Activated CD4-positive, alpha-beta T cell treated with anti-CD3 and anti-CD28 coated beads, Interleukin-2, amount 50 U/mL, for 4 hours (primary cell): ENCODE measurements at regions not wholly inside any gene's neighbourhood (a gene's known extent, or its start where the extent isn't known, plus 50 kb on each side); places are given as distances from the start of the nearest gene placed in this dataset.

ENCODE experiments used
- DNase-seq, 2 experiments: peaks; one replicate each; pipeline ENCODE4 v3.0.0-alpha.2; 2020

GRCh38 chrX:109312757-109313156 lies 169.1 kb downstream of the GUCY2F start:
- DNase-seq = no peak

DNA sequence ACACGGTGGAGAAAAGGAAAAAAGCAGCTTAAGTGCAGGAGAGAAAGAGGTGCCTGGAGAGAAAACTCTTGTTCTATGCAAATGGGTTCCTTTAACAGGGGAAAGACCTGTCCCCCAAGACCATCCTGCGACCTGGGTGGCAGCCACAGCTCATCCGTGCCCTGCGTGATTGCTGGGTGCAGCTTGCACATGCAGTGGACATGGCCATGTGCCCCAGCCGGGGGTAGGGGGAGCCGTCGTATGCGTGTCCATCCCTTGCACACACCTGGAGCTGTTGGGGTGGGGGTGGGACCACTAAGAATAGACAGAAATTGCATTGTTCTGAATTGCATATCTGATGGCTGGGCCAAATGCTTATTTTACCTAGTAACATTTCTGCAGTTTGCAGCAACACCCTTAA lies 171.9 kb downstream of the GUCY2F start:
- DNase-seq = no peak

GRCh38 chrX:109301177-109301576 lies 180.7 kb downstream of the GUCY2F start:
- DNase-seq = no peak

DNA sequence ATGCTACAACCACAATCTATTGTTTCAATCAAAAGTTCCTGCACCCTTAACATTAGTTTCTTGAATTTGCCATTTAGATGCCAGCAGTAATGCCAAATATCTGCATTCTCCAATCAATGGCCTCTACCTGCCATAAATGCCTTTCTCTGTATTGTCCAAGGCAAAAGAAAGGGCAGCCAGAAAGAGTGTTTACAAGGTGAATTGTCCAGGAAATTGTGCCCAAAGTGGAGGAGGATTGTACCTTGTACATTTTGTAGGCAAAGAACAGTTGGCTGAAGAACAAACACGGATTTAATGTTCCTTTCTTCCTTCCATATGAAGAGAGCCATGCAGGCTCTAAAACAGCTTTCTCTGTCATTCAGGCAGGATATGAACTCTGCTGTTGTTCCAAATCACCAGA lies 181.5 kb downstream of the GUCY2F start:
- no peak for DNase-seq

DNA sequence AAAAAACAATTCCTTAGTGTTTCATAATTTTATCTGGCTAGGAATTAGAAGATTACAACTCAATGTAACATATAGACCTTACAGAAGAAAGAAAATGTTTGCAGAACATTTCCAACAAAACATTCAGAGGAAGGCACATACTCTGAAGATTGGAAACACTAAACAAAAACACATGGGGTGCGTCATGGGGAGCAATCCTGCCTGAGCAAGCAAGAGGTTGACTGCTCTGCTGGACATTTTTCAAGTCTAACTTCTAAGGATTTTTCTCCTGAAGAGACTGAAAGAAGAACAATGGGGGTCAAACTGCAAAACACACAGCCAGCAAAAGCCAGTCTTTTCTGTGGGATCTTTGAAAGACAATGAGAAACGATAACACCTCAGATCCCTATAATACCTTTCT lies 182.8 kb downstream of the GUCY2F start:
- no peak for DNase-seq

DNA sequence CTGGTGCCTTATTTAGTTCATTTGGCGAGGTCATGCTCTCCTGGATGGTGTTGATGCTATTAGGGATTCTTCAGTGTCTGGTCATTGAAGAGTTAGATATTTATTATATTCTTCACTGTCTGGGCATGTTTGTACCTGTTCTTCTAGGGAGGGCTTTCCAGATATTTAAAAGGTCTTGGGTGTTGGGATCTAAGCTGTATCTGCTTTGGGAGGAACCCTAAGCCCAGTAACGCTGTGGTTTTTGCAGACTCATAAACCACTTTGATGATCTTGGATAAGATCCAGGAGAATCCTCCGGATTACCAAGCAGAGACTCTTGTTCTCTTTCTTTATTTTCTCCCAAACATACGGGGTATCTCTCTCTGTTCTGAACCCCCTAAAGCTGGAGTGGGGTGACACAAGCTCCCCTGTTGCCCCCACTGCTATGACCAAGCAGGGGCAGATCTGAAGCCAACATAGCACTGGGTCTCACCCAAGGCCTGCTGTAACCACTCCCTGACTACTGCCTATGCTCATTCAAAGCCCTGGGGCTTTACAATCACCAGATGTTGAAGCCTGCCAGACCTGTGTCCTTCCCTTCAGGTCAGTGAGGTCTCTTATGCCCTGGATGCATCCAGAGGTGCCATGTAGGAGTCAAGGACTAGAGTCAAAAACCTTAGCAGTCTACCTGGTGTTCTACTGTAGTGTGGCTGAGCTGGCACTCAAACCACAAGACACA lies 187.6 kb downstream of the GUCY2F start:
- DNase-seq = no peak

DNA sequence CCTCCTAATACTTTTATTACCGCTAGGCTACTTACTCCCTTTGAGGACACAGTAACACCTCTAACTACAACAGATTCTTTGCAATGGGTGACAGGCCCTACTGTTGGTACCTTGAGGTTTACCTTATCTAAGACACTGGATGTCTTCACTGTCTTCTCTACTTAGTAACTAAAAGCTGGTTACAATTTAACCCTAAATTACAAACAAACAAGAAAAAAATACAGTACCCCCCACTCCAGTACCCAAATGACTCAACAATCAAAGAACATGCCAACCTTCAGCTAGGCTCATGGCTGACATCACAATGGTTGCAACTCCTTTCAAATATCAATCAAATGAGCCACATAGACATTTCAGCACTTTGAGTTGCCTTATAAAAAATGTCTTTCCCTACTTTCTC lies 198.0 kb downstream of the GUCY2F start:
- no peak for DNase-seq

DNA sequence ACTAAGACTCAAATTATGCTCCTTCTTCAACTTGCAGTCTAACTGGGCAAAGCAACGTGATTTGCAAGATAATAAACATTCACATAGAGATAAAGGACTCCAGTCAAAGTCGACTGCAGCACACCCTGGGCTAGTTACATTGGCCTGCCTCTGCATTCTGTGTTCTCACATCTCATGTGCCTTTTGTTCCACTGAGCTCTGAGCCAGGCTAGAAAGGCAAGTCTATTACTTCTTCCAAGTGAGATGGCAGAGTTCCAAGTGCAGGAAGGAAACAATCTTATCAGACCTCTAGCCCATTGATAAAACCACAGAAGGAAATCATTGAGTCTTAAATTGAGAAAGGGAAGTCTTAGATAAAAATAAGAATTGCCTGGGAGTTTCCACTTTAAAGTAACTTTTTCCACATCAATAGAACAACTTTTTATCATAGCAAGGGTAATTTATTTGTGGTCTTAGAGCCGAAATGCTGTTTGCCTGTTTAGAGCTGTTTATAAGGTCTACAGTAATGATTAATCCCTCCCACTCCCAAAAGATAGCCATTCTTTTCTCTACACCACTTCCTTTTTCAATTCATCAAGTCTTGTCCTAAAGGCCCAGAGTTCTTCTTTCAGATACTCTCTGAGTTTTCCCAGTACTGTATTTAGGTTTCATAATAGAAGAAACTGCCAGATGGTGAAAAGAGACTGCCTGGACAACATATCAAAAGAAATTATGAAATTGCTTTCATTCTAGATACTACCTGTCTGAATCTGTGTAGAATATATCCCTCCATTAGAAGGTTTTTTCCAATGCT lies 200.2 kb downstream of the GUCY2F start:
- DNase-seq = no peak

GRCh38 chrX:109274806-109275205 lies 207.1 kb downstream of the GUCY2F start:
- no peak for DNase-seq

GRCh38 chrX:109270580-109271484 lies 211.1 kb downstream of the GUCY2F start:
- DNase-seq = no peak

- no peak for DNase-seq
Measured at GRCh38 chrX:109268340-109268739, 213.5 kb downstream of the GUCY2F start.

DNA sequence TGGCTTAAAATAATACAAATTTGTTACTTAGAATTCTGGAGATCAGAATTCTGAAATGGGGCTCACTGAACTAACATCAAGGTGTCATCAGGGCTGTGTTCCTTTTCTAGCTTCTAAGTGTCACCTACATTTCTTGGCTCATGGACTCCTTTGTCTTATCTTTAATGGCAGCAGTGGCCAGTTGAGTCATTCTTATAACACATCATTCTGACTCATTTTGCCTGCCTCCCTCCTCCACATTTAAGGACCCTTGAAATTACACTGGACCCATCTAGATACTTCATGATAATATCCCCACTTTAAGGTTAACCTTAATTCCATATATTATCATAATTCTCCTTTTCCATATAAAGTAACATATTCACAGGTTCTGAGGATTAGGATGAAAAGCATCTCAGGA lies 215.9 kb downstream of the GUCY2F start:
- no peak for DNase-seq

DNA sequence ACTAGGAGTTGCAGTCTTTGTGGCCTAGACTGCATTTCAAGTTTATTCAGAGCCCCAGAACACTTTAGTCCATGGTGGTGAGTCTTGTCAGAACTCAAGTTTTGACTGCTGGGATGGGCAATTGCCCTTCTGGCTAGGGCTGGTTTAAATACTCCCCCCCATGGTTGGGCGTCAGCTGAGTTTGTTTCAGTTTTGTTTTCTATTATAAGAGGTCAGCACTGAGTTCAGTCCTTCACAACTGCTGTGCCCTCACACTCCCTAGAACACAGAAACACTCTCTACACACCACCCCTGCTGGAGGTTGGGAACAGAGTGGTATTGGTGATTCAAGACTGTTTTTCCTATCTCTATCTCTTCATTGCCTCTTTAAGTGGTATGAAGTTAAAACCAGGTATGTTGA lies 217.0 kb downstream of the GUCY2F start:
- DNase-seq = no peak

- no peak for DNase-seq
Measured at GRCh38 chrX:109261279-109261678, 220.6 kb downstream of the GUCY2F start.

GRCh38 chrX:109252789-109253188 lies 229.1 kb downstream of the GUCY2F start:
- no peak for DNase-seq

DNA sequence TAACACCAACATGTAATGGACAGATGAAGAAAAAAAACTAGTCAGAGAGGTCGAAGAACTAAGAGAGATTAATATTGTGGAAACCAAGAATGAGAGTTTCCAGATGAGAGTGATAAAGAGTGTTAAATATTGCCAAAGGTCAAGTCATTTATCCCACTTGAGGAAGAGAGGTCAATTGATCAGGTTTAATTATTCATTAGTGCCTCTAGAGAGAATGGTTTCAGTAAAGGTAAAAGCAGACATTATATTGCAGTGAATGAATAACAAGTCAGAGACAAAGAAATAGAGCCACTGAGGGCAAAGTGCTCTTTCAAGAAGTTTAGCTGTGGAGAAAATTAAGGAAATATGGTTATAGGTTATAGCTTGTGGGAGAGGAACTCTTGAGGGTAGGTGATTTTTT lies 263.1 kb downstream of the GUCY2F start:
- DNase-seq = no peak

DNA sequence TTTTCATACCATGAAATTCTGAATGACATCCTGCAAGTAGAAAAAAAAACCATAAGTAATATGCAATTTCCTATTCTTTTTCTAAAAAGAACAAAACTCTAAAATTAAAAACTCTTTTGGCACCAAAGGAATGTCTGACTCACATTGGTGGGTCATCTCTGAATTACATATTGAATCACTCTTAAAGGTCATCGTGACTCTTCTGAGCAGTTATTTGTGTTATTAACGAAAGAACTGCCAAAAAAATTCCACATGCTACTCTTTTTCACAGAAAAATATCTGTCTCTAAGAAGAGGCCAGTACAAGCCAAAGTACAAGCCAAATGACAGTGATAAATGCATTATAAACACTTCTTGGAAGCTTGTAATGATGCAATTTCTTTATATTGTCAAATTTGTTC lies 282.2 kb downstream of the GUCY2F start:
- DNase-seq = no peak

DNA sequence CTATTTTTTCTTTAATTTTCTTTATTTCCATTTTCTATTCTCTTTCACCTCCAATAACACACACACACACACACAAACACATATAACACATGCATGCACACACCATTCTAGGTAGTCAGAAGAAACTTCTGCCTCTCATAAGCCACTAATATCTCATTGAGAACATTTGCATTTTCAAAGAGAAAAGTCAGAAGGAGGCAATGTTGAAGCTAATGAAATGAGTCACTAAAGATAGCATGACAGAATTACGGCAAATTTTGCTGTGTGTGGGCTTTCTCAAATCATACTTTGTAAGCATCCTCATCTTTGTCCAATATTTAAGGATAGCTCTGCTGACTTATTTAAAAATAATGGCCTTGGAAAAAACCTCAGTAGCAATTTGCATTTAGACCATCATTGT lies 291.3 kb downstream of the GUCY2F start:
- DNase-seq = no peak

GRCh38 chrX:109187473-109188168 lies 294.3 kb downstream of the GUCY2F start:
- no peak for DNase-seq

- DNase-seq = no peak
Measured at GRCh38 chrX:109186939-109187338, 294.9 kb downstream of the GUCY2F start.

- no peak for DNase-seq
Measured at GRCh38 chrX:109184506-109185139, 297.3 kb downstream of the GUCY2F start.

DNA sequence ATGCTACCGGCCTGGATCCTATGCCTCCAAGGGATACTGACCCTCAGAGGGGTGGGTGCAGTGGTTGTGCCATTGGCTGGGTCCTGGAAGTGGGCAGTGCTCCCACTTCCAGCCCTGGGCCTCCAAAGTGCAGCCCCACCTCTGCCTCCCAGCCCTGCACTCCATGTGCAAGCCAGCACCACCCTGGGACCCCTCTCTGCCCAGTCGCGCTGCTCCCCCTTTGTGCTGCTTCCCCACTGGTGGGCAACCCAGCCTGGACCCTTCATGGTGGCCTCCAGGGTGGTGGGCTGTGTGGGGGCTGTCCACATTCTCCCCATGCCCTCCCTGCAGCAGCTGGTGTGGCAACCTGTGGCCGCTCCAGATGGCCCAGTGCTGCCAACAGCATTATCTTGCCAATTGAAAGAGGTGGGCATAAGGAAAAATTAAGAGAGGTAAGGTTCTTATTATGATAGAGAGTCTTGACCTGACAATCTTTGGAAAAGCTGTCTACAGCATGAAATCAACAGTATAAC lies 309.7 kb downstream of the GUCY2F start:
- no peak for DNase-seq
